A549 (cell line): ENCODE measurements at regions not wholly inside any gene's neighbourhood (a gene's known extent, or its start where the extent isn't known, plus 50 kb on each side); places are given as distances from the start of the nearest gene placed in this dataset.

Experiments used
- ATAC-seq, 2 experiments: fragments of 200-7000 bp in 1 of 2; fragments of >200 bp in 1 of 2; cut with Nextera tagmentation in 1 of 2; cut with Tn5 transposase in 1 of 2; 3 replicates each; pipeline versions ENCODE4 v1.8.0 to v1.9.1; 2018 to 2020; ENCODE audit warnings: mild to moderate bottlenecking in 1 of 2, moderate library complexity in 1 of 2
- CTCF ChIA-PET: fragments of 300-600 bp; sonication (Branson Sonifier 250); formaldehyde crosslinking; extraction: SDS; loops from one replicate; lab custom pipeline; 2021; ENCODE audit warnings: antibody characterized with exemption, inconsistent platforms; lab: Yijun Ruan, JAX
- POLR2A ChIA-PET: fragments of 350-600 bp; formaldehyde crosslinking; extraction: SDS; loops from one replicate; lab custom pipeline; 2021; ENCODE audit warnings: antibody characterized with exemption, inconsistent platforms; lab: Yijun Ruan, JAX
- DNase-seq, 2 experiments: peaks; one replicate each; pipeline versions ENCODE4 v3.0.0 to v3.0.0-alpha.2; 2011 to 2016; ENCODE audit warnings: low read depth in 1 of 2, low spot score in 1 of 2
- FAIRE-seq: peaks from 2 replicates; lab custom pipeline; 2011; peaks lifted over from hg19 to GRCh38; lab: Jason Lieb, UNC
- H3K27ac ChIP-seq, 2 experiments: fragments of >200 bp; sonication (Bioruptor Twin); formaldehyde crosslinking; 3 replicates each; pipeline ENCODE4 v1.5.1; 2016 to 2017
- H3K4me1 ChIP-seq: fragments of >200 bp; sonication (Bioruptor Twin); formaldehyde crosslinking; 3 replicates; pipeline ENCODE4 v1.6.1; 2016
- H3K4me2 ChIP-seq: fragments of >200 bp; sonication (Bioruptor Twin); formaldehyde crosslinking; 3 replicates; pipeline ENCODE4 v1.6.1; 2016
- H3K4me3 ChIP-seq: fragments of >200 bp; sonication (Bioruptor Twin); formaldehyde crosslinking; 3 replicates; pipeline ENCODE4 v1.5.1; 2016
- H3K9me3 ChIP-seq: fragments of >200 bp; sonication (Bioruptor Twin); formaldehyde crosslinking; 3 replicates; pipeline ENCODE4 v1.6.1; 2016
- ATOH8 ChIP-seq: fragments of 250-450 bp; sonication (Bioruptor Pico); IDR thresholded peaks from 2 replicates; pipeline ENCODE4 v1.5.0; 2020; ENCODE audit warnings: low read depth, mild to moderate bottlenecking, moderate library complexity
- BCL3 ChIP-seq: fragments of >200 bp; sonication (Bioruptor Twin); formaldehyde crosslinking; IDR thresholded peaks from 3 replicates; pipeline ENCODE4 v1.6.1; 2016
- CHD4 ChIP-seq: fragments of 200-600 bp; sonication (generic); IDR thresholded peaks from 2 replicates; pipeline ENCODE4 v1.6.1; 2016; ENCODE audit warnings: antibody characterized with exemption, mild to moderate bottlenecking, borderline replicate concordance
- CTCF ChIP-seq: fragments of >200 bp; sonication (Bioruptor Twin); formaldehyde crosslinking; IDR thresholded peaks from 3 replicates; pipeline ENCODE4 v1.5.1; 2016
- ESRRA ChIP-seq: fragments of 150-350 bp; IDR thresholded peaks from 2 replicates; pipeline ENCODE4 v1.6.1; 2014; ENCODE audit warnings: mild to moderate bottlenecking, low read length, borderline replicate concordance
- HDAC2 ChIP-seq: fragments of 200-600 bp; sonication (generic); IDR thresholded peaks from 2 replicates; pipeline ENCODE4 v1.6.1; 2016
- HOXB13 ChIP-seq: fragments of 250-450 bp; sonication (Bioruptor Pico); IDR thresholded peaks from 2 replicates; pipeline ENCODE4 v1.5.0; 2020; ENCODE audit warnings: low read depth, mild to moderate bottlenecking, moderate library complexity
- JUNB ChIP-seq: fragments of >200 bp; sonication (Bioruptor Twin); formaldehyde crosslinking; IDR thresholded peaks from 2 replicates; pipeline ENCODE4 v1.6.1; 2016
- MAFK ChIP-seq: fragments of 450-650 bp; IDR thresholded peaks from 2 replicates; pipeline ENCODE4 v1.6.1; 2014; ENCODE audit not compliant: partially characterized antibody
- MAX ChIP-seq: IDR thresholded peaks from 2 replicates; pipeline ENCODE4 v1.6.1; 2012
- NFE2L2 ChIP-seq: fragments of 150-350 bp; conservative IDR thresholded peaks from 2 replicates; pipeline ENCODE4 v1.6.1; 2014; ENCODE audit warnings: low read length
- NR3C1 ChIP-seq: fragments of >200 bp; sonication (Bioruptor Twin); formaldehyde crosslinking; IDR thresholded peaks from 3 replicates; pipeline ENCODE4 v1.6.1; 2017
- PHF8 ChIP-seq: fragments of 200-600 bp; sonication (generic); IDR thresholded peaks from 2 replicates; pipeline ENCODE4 v1.6.1; 2016; ENCODE audit warnings: low read depth, mild to moderate bottlenecking, antibody characterized with exemption, moderate library complexity, borderline replicate concordance
- RARB ChIP-seq: fragments of 250-450 bp; sonication (Bioruptor Pico); IDR thresholded peaks from 2 replicates; pipeline ENCODE4 v1.8.0; 2021; ENCODE audit warnings: mild to moderate bottlenecking, moderate library complexity
- RFX5 ChIP-seq: fragments of 450-650 bp; IDR thresholded peaks from 2 replicates; pipeline ENCODE4 v1.7.1; 2014; ENCODE audit warnings: antibody characterized with exemption, mild to moderate bottlenecking, moderate library complexity
- WGBS: methylation state at CpG from one replicate; pipeline ENCODE4 v1.1.6; 2017; ENCODE audit errors: missing lambda C conversion rate; 5-methylcytosine and 5-hydroxymethylcytosine counted together

GRCh38 chr2:128406736-128407554 lies 88.3 kb upstream of the HS6ST1 start:
- Histone ChIP-seq H3K9me3 (no peaks in the 10 kb centered on the region), H3K4me3 (no peak overlapping the region), H3K4me1 (no peaks in the 10 kb centered on the region), H3K4me2 (no peak overlapping the region), H3K27ac (no peak overlapping the region)
- TF ChIP-seq NFE2L2 (no peak), BCL3 (no peak), CHD4 (no peak), PHF8 (no peak), ESRRA (no peak), RARB (no peak), NR3C1 (no peak)
- WGBS, result 65% methylated on average over 14 of the region's 18 CpGs
- DNase-seq, result no peak
- CTCF ChIA-PET, result interaction anchor here (1.4 kb wide), 1 partner anchor 9 kb away, joined by 3 read pairs; no protein-coding TSS in a partner anchor
- no peak for FAIRE-seq
- no peak for ATAC-seq
- POLR2A ChIA-PET, result no interaction called here

- CTCF ChIA-PET, result no interaction called here
- WGBS, result 61% methylated on average over 17 of the region's 17 CpGs
- Histone ChIP-seq H3K9me3 (no peaks in the 10 kb centered on the region), H3K4me1 (no peaks in the 10 kb centered on the region), H3K4me2 (no peak overlapping the region), H3K4me3 (no peak overlapping the region), H3K27ac (no peak overlapping the region)
- no peak for FAIRE-seq
- no peak for TF ChIP-seq BCL3
- TF ChIP-seq RFX5, result no peak
- TF ChIP-seq HDAC2, result no peak
- TF ChIP-seq HOXB13 (CRISPR knock-in tag), result no peak
- POLR2A ChIA-PET, result no interaction called here
- no peak for ATAC-seq
- DNase-seq, result no peak
These were observed 90.0 kb upstream of the HS6ST1 start for GRCh38 chr2:128408349-128409305.

- FAIRE-seq, result no peak
- no peak overlapping the region for H3K27ac ChIP-seq
- 61% methylated on average over 8 of the region's 9 CpGs for WGBS
These were observed 90.8 kb upstream of the HS6ST1 start for GRCh38 chr2:128409326-128410034.

More at GRCh38 chr2:128409326-128410034, 90.8 kb upstream of the HS6ST1 start:
- ChIA-PET CTCF (no interaction called here), POLR2A (no interaction called here)
- DNase-seq (no peak), ATAC-seq (no peak)
- no peaks in the 10 kb centered on the region for H3K9me3 ChIP-seq
- TF ChIP-seq CTCF (no peak), MAFK (no peak), ATOH8 (no peak), MAX (no peak), NFE2L2 (no peak), JUNB (no peak)
- TF ChIP-seq, all 56 proteins: peak for 0
- Histone ChIP-seq H3K4me3 (no peak overlapping the region), H3K4me2 (no peak overlapping the region), H3K4me1 (no peaks in the 10 kb centered on the region)
